ENCODE measurements at regions not wholly inside any gene's neighbourhood (a gene's known extent, or its start where the extent isn't known, plus 50 kb on each side); places are given as distances from the start of the nearest gene placed in this dataset.

- TF ChIP-seq SP2 (IDR thresholded peaks at IDR 0.05; ENCODE audit: low read length) (no peak), TBP (IDR thresholded peaks at IDR 0.05; ENCODE audit: low read depth, low read length) (no peak), SUZ12 (IDR thresholded peaks at IDR 0.05; ENCODE audit: low read length) (no peak), EP300 (IDR thresholded peaks at IDR 0.05; ENCODE audit: borderline replicate concordance in 1 of 2, low read depth in 2 of 2, low read length in 2 of 2) (peak in 1 of 2 experiments; percentile 78; a peak in 1 of 3 replicates), BACH1 (IDR thresholded peaks at IDR 0.05; ENCODE audit: low read length) (no peak; the same call in 1 of the 2 replicates), POLR2A (IDR thresholded peaks at IDR 0.05; ENCODE audit: control extremely low read depth in 1 of 2, low read depth in 2 of 2, low read length in 2 of 2) (no peak), RBBP5 (IDR thresholded peaks at IDR 0.05; ENCODE audit: borderline replicate concordance, low read depth, low read length) (no peak), TAF1 (IDR thresholded peaks at IDR 0.05; ENCODE audit: low read depth, low read length) (no peak), NRF1 (IDR thresholded peaks at IDR 0.05; ENCODE audit: low read depth, low read length) (no peak), EZH2 (IDR thresholded peaks at IDR 0.05; ENCODE audit: low read depth, low read length, severe bottlenecking) (no peak), E2F6 (IDR thresholded peaks at IDR 0.05) (no peak), CTBP2 (IDR thresholded peaks at IDR 0.05; ENCODE audit: borderline replicate concordance, insufficient read depth, insufficient read length, low read length) (no peak), TCF12 (IDR thresholded peaks at IDR 0.05; ENCODE audit: low read depth, low read length) (peak; percentile 67; the same call in 1 of the 2 replicates), CBX5 (IDR thresholded peaks at IDR 0.05; ENCODE audit: low read depth, low read length) (no peak), HDAC6 (IDR thresholded peaks at IDR 0.05; ENCODE audit: low read depth, low read length) (no peak), CHD2 (IDR thresholded peaks at IDR 0.05; ENCODE audit: low read length) (0 out of 2 replicates have a peak, but pooled peaks have one; percentile 34), SP4 (IDR thresholded peaks at IDR 0.05; ENCODE audit: low read length) (no peak), TAF7 (optimal IDR thresholded peaks at IDR 0.05; ENCODE audit: borderline replicate concordance, low read depth, low read length) (no peak), GTF2F1 (IDR thresholded peaks at IDR 0.05; ENCODE audit: borderline replicate concordance, low read depth, low read length) (no peak), RNF2 (IDR thresholded peaks at IDR 0.05; ENCODE audit: borderline replicate concordance, low read depth, low read length, missing control alignments, poor library complexity, severe bottlenecking) (no peak), RFX5 (IDR thresholded peaks at IDR 0.05; ENCODE audit: borderline replicate concordance, low read depth, low read length) (no peak)
Measured at GRCh38 chr7:41058986-41059741, 643.7 kb downstream of the INHBA start (continued).
